ENCODE measurements at regions not wholly inside any gene's neighbourhood (a gene's known extent, or its start where the extent isn't known, plus 50 kb on each side); places are given as distances from the start of the nearest gene placed in this dataset.

DNA sequence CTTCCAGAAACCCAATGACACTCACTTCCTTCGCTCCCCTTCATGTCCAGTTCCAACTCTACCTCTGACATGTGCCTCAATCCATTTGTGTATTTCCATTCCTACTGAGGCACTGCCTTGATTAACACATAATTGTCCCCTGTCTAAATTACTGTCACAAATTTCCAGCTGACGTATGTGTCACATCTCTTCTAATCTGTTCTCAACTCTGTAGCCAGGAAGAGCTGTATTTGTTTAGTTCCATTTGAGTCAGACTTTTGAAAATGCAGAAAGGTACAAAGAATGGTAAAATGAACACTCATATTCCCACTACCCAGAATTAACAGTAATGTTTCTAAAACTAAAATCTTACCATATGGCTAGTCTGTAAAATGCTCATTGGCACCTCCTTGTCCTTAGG, 299.0 kb upstream of the GADL1 start:
- TF ChIP-seq POLR2AphosphoS5 (IDR thresholded peaks at IDR 0.05) (no peak), POLR2A (IDR thresholded peaks at IDR 0.05) (no peak)
- TF ChIP-seq, protein P1, sequence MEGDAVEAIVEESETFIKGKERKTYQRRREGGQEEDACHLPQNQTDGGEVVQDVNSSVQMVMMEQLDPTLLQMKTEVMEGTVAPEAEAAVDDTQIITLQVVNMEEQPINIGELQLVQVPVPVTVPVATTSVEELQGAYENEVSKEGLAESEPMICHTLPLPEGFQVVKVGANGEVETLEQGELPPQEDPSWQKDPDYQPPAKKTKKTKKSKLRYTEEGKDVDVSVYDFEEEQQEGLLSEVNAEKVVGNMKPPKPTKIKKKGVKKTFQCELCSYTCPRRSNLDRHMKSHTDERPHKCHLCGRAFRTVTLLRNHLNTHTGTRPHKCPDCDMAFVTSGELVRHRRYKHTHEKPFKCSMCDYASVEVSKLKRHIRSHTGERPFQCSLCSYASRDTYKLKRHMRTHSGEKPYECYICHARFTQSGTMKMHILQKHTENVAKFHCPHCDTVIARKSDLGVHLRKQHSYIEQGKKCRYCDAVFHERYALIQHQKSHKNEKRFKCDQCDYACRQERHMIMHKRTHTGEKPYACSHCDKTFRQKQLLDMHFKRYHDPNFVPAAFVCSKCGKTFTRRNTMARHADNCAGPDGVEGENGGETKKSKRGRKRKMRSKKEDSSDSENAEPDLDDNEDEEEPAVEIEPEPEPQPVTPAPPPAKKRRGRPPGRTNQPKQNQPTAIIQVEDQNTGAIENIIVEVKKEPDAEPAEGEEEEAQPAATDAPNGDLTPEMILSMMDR (IDR thresholded peaks at IDR 0.05): no peak

All from prostate gland (tissue), 2 donors.